OCI-LY3 (cell line): ENCODE measurements at regions not wholly inside any gene's neighbourhood (a gene's known extent, or its start where the extent isn't known, plus 50 kb on each side); places are given as distances from the start of the nearest gene placed in this dataset.

Experiments
- H2AFZ ChIP-seq: fragments of 200-600, 300-600 bp; shearing (Covaris generic); 2 replicates; pipeline ENCODE4 v1.6.0; 2014; ENCODE audit warnings: antibody characterized with exemption, low read depth, low read length
- H3K27ac ChIP-seq: fragments of 200-600, 300-600 bp; sonication (generic); 2 replicates; pipeline ENCODE4 v1.5.1; 2014; ENCODE audit warnings: mild to moderate bottlenecking, low read length, moderate library complexity, mixed read lengths
- H3K27me3 ChIP-seq: fragments of 200-600, 300-600 bp; sonication (generic); 2 replicates; pipeline ENCODE4 v1.6.1; 2014; ENCODE audit warnings: low read depth, low read length, mixed read lengths
- H3K36me3 ChIP-seq: fragments of 200-600, 300-600 bp; sonication (generic); replicated peaks from 2 replicates; pipeline ENCODE3; 2014; ENCODE audit warnings: low read depth, low read length, mixed read lengths
- H3K4me1 ChIP-seq: fragments of 300-600, 200-600 bp; sonication (generic); 2 replicates; pipeline ENCODE4 v1.6.1; 2014; ENCODE audit warnings: low read length, mixed read lengths
- H3K4me2 ChIP-seq: fragments of 200-600, 300-600 bp; sonication (generic); 2 replicates; pipeline ENCODE4 v1.6.1; 2014; ENCODE audit warnings: low read length, mixed read lengths
- H3K4me3 ChIP-seq: fragments of 300-600, 200-600 bp; sonication (generic); 2 replicates; pipeline ENCODE4 v1.5.1; 2014; ENCODE audit warnings: antibody characterized with exemption, mild to moderate bottlenecking, low read length, moderate library complexity
- H3K79me2 ChIP-seq: fragments of 300-600, 200-600 bp; shearing (Covaris generic); 2 replicates; pipeline ENCODE4 v1.6.1; 2014; ENCODE audit warnings: mild to moderate bottlenecking, low read length, mixed read lengths
- H3K9ac ChIP-seq: fragments of 300-600, 200-600 bp; shearing (Covaris generic); 2 replicates; pipeline ENCODE4 v1.6.0; 2014; ENCODE audit warnings: mild to moderate bottlenecking, low read length, moderate library complexity
- H3K9me3 ChIP-seq: fragments of 200-600, 300-600 bp; shearing (Covaris generic); 2 replicates; pipeline ENCODE4 v1.6.1; 2014; ENCODE audit warnings: low read length, mixed read lengths; ENCODE audit not compliant: insufficient read depth
- H4K20me1 ChIP-seq: fragments of 200-600, 300-600 bp; sonication (generic); 2 replicates; pipeline ENCODE4 v1.6.1; 2016; ENCODE audit warnings: low read length, mixed read lengths; ENCODE audit not compliant: insufficient read depth
- CTCF ChIP-seq: fragments of 200-600, 300-600 bp; sonication (generic); IDR thresholded peaks from 2 replicates; pipeline ENCODE4 v1.5.1; 2014; ENCODE audit warnings: antibody characterized with exemption, low read length, low read depth
- EZH2phosphoT487 ChIP-seq: fragments of 200-600 bp; shearing (Covaris generic); IDR thresholded peaks from 2 replicates; pipeline ENCODE4 v1.6.1; 2018; ENCODE audit warnings: antibody characterized with exemption, mixed run types, low read depth

- Histone ChIP-seq H4K20me1 (no peaks in the 10 kb centered on the region), H3K4me1 (no peaks in the 10 kb centered on the region), H3K4me2 (no peak overlapping the region), H3K36me3 (no peaks in the 10 kb centered on the region), H3K9me3 (no peaks in the 10 kb centered on the region), H3K79me2 (no peaks in the 10 kb centered on the region), H3K27me3 (peaks cover 28% of the 10 kb centered on the region), H3K27ac (no peak overlapping the region), H3K9ac (no peak overlapping the region), H3K4me3 (no peak overlapping the region), H2AFZ (no peak overlapping the region)
- TF ChIP-seq EZH2phosphoT487 (no peak), CTCF (no peak)
Observed at GRCh38 chr20:54848262-54848661, 372.9 kb downstream of the DOK5 start.

- Histone ChIP-seq H3K27me3 (peaks cover 28% of the 10 kb centered on the region), H2AFZ (no peak overlapping the region), H3K9me3 (no peaks in the 10 kb centered on the region), H3K4me3 (no peak overlapping the region), H3K4me2 (no peak overlapping the region), H3K79me2 (no peaks in the 10 kb centered on the region), H4K20me1 (no peaks in the 10 kb centered on the region), H3K9ac (no peak overlapping the region), H3K27ac (no peak overlapping the region), H3K4me1 (no peaks in the 10 kb centered on the region), H3K36me3 (no peaks in the 10 kb centered on the region)
- TF ChIP-seq EZH2phosphoT487 (no peak), CTCF (no peak)
Observed at GRCh38 chr20:54846948-54847347, 371.6 kb downstream of the DOK5 start.

- Histone ChIP-seq H3K9ac (no peak overlapping the region), H3K4me1 (peaks cover 8% of the 10 kb centered on the region), H3K79me2 (no peaks in the 10 kb centered on the region), H4K20me1 (no peaks in the 10 kb centered on the region), H3K9me3 (no peaks in the 10 kb centered on the region), H3K27me3 (peaks cover 28% of the 10 kb centered on the region), H3K36me3 (no peaks in the 10 kb centered on the region), H3K4me2 (no peak overlapping the region), H2AFZ (no peak overlapping the region), H3K27ac (no peak overlapping the region), H3K4me3 (no peak overlapping the region)
- TF ChIP-seq CTCF (no peak), EZH2phosphoT487 (no peak)
Observed at GRCh38 chr20:54844346-54844745, 369.0 kb downstream of the DOK5 start.

- Histone ChIP-seq H3K4me2 (no peak overlapping the region), H3K27ac (no peak overlapping the region), H3K9ac (no peak overlapping the region), H3K79me2 (no peaks in the 10 kb centered on the region), H3K4me3 (no peak overlapping the region), H4K20me1 (no peaks in the 10 kb centered on the region), H3K27me3 (peaks cover 28% of the 10 kb centered on the region), H3K9me3 (no peaks in the 10 kb centered on the region), H2AFZ (no peak overlapping the region), H3K4me1 (peaks cover 8% of the 10 kb centered on the region), H3K36me3 (no peaks in the 10 kb centered on the region)
- TF ChIP-seq EZH2phosphoT487 (no peak), CTCF (no peak)
Observed at GRCh38 chr20:54843865-54844264, 368.5 kb downstream of the DOK5 start.
